HEK293 (cell line): ENCODE measurements at regions not wholly inside any gene's neighbourhood (a gene's known extent, or its start where the extent isn't known, plus 50 kb on each side); places are given as distances from the start of the nearest gene placed in this dataset.

Source experiments
- CTCF ChIP-seq: fragments of 450-650 bp; formaldehyde crosslinking; IDR thresholded peaks from 2 replicates; pipeline ENCODE4 v1.5.1; 2016; ENCODE audit warnings: missing biosample characterization, missing genetic modification characterization
- GLI4 ChIP-seq: fragments of 450-650 bp; formaldehyde crosslinking; IDR thresholded peaks from 2 replicates; pipeline ENCODE4 v1.5.1; 2016; ENCODE audit warnings: missing biosample characterization, missing genetic modification characterization
- OVOL3 ChIP-seq: fragments of 450-650 bp; formaldehyde crosslinking; IDR thresholded peaks from 2 replicates; pipeline ENCODE4 v1.5.1; 2016; ENCODE audit warnings: missing biosample characterization, missing genetic modification characterization
- REST ChIP-seq: fragments of 450-650 bp; formaldehyde crosslinking; IDR thresholded peaks from 2 replicates; pipeline ENCODE4 v1.5.1; 2016; ENCODE audit warnings: missing biosample characterization, missing genetic modification characterization
- TCF7L2 ChIP-seq: IDR thresholded peaks from 2 replicates; pipeline ENCODE4 v1.6.1; 2011; ENCODE audit warnings: low read depth, mild to moderate bottlenecking, inconsistent platforms, low read length, moderate library complexity, borderline replicate concordance
- ZBTB17 ChIP-seq: fragments of 450-650 bp; formaldehyde crosslinking; IDR thresholded peaks from 2 replicates; pipeline ENCODE4 v1.5.1; 2016; ENCODE audit warnings: missing biosample characterization, missing genetic modification characterization
- ZNF274 ChIP-seq, 2 experiments: fragments of 200-500 bp in 1 of 2; fragments of 450-650 bp in 1 of 2; sonication (Bioruptor generic) in 1 of 2; formaldehyde crosslinking in 1 of 2; IDR thresholded peaks; 2 replicates each; pipeline versions ENCODE4 v1.5.1 to v1.6.1; 2014 to 2016; ENCODE audit warnings: borderline replicate concordance in 1 of 2, inconsistent platforms in 1 of 2, low read length in 1 of 2, missing biosample characterization in 1 of 2, missing genetic modification characterization in 1 of 2
- ZNF324 ChIP-seq: fragments of 450-650 bp; formaldehyde crosslinking; IDR thresholded peaks from 2 replicates; pipeline ENCODE4 v1.5.1; 2016; ENCODE audit warnings: missing biosample characterization, missing genetic modification characterization
- ZNF544 ChIP-seq: fragments of 450-650 bp; formaldehyde crosslinking; IDR thresholded peaks from 2 replicates; pipeline ENCODE4 v1.5.0; 2017; ENCODE audit warnings: missing biosample characterization, missing genetic modification characterization
- ZNF610 ChIP-seq: fragments of 450-650 bp; formaldehyde crosslinking; IDR thresholded peaks from 2 replicates; pipeline ENCODE4 v1.5.1; 2016; ENCODE audit warnings: missing biosample characterization, missing genetic modification characterization, borderline replicate concordance
- ZNF624 ChIP-seq: fragments of 450-650 bp; formaldehyde crosslinking; IDR thresholded peaks from 2 replicates; pipeline ENCODE4 v1.5.1; 2017; ENCODE audit warnings: missing biosample characterization, missing genetic modification characterization
- ZNF707 ChIP-seq: fragments of 450-650 bp; formaldehyde crosslinking; IDR thresholded peaks from 2 replicates; pipeline ENCODE4 v1.5.1; 2016; ENCODE audit warnings: missing biosample characterization, missing genetic modification characterization

GRCh38 chr13:84749126-84749525 is 866.9 kb upstream of the SLITRK1 start:
- TF ChIP-seq ZNF324 (tag by site-specific recombination) = no peak
- TF ChIP-seq CTCF (tag by site-specific recombination) = no peak
- no peak for TF ChIP-seq TCF7L2
- no peak for TF ChIP-seq ZNF274 (IDR thresholded peaks at IDR 0.05; ENCODE audit: low read length)
- no peak for TF ChIP-seq ZNF274 (tag by site-specific recombination; IDR thresholded peaks at IDR 0.05; ENCODE audit: borderline replicate concordance)
- no peak for TF ChIP-seq ZBTB17 (tag by site-specific recombination)
- no peak for TF ChIP-seq GLI4 (tag by site-specific recombination)
- no peak for TF ChIP-seq OVOL3
- TF ChIP-seq ZNF610 (tag by site-specific recombination) = no peak
- no peak for TF ChIP-seq ZNF624 (tag by site-specific recombination)
- TF ChIP-seq ZNF544 (tag by site-specific recombination) = no peak
- no peak for TF ChIP-seq REST
- TF ChIP-seq ZNF707 (tag by site-specific recombination) = no peak
